GM23248 (cell line): ENCODE measurements at regions not wholly inside any gene's neighbourhood (a gene's known extent, or its start where the extent isn't known, plus 50 kb on each side); places are given as distances from the start of the nearest gene placed in this dataset.

Source experiments
- DNase-seq: peaks from one replicate; pipeline ENCODE4 v3.0.0-alpha.2; 2015
- H2AFZ ChIP-seq: fragments of 200-600 bp; sonication (generic); 2 replicates; pipeline ENCODE4 v1.6.1; 2016; ENCODE audit warnings: antibody characterized with exemption
- H3F3A ChIP-seq: fragments of 200-600 bp; sonication (generic); 2 replicates; pipeline ENCODE4 v1.6.1; 2016; ENCODE audit warnings: mild to moderate bottlenecking, antibody characterized with exemption, mixed run types; ENCODE audit not compliant: insufficient read depth
- H3K27ac ChIP-seq: fragments of 200-600 bp; sonication (generic); 2 replicates; pipeline ENCODE4 v1.5.1; 2016; ENCODE audit warnings: mild to moderate bottlenecking
- H3K27me3 ChIP-seq: fragments of 200-600 bp; sonication (generic); replicated peaks from 2 replicates; pipeline ENCODE4 v1.6.1; 2016; ENCODE audit warnings: mild to moderate bottlenecking; ENCODE audit not compliant: insufficient read depth
- H3K36me3 ChIP-seq: fragments of 200-600 bp; sonication (generic); 2 replicates; pipeline ENCODE4 v1.6.1; 2016; ENCODE audit warnings: low read depth, mild to moderate bottlenecking
- H3K4me1 ChIP-seq: fragments of 200-600 bp; sonication (generic); 2 replicates; pipeline ENCODE4 v1.6.1; 2016; ENCODE audit warnings: mild to moderate bottlenecking; ENCODE audit not compliant: insufficient read depth
- H3K4me2 ChIP-seq: fragments of 200-600 bp; sonication (generic); one replicate; pipeline ENCODE4 v1.6.1; 2016; ENCODE audit warnings: mild to moderate bottlenecking; ENCODE audit not compliant: unreplicated experiment
- H3K4me3 ChIP-seq: fragments of 200-600 bp; sonication (generic); 2 replicates; pipeline ENCODE4 v1.5.1; 2016; ENCODE audit warnings: mild to moderate bottlenecking
- H3K79me2 ChIP-seq: fragments of 200-600 bp; sonication (generic); 2 replicates; pipeline ENCODE4 v1.6.1; 2016; ENCODE audit warnings: mild to moderate bottlenecking; ENCODE audit not compliant: insufficient read depth
- H3K9ac ChIP-seq: fragments of 200-600 bp; sonication (generic); 2 replicates; pipeline ENCODE4 v1.6.1; 2016; ENCODE audit warnings: mild to moderate bottlenecking
- H3K9me2 ChIP-seq: fragments of 200-600 bp; sonication (generic); 2 replicates; pipeline ENCODE4 v1.6.1; 2016; ENCODE audit warnings: mixed run types, mild to moderate bottlenecking, moderate library complexity; ENCODE audit not compliant: insufficient read depth
- H3K9me3 ChIP-seq: fragments of 200-600 bp; sonication (generic); one replicate; pipeline ENCODE4 v1.6.1; 2017; ENCODE audit warnings: low read depth
- H4K20me1 ChIP-seq: fragments of 200-600 bp; sonication (generic); 2 replicates; pipeline ENCODE4 v1.6.0; 2016; ENCODE audit not compliant: insufficient read depth
- EZH2 ChIP-seq: fragments of 200-600 bp; sonication (generic); IDR thresholded peaks from 2 replicates; pipeline ENCODE4 v1.6.1; 2018; ENCODE audit warnings: antibody characterized with exemption, mild to moderate bottlenecking; ENCODE audit not compliant: insufficient read depth, poor library complexity, severe bottlenecking
- EZH2phosphoT487 ChIP-seq: fragments of 200-600 bp; sonication (generic); IDR thresholded peaks from 2 replicates; pipeline ENCODE4 v1.6.1; 2018; ENCODE audit warnings: antibody characterized with exemption, moderate library complexity, mild to moderate bottlenecking, low read depth; ENCODE audit not compliant: insufficient read depth
- WGBS, 2 experiments: methylation state at CpG; one replicate each; pipeline ENCODE4 v1.1.6; 2015 to 2017; ENCODE audit warnings: low lambda C conversion rate in 2 of 2, low coverage in 1 of 2; ENCODE audit errors: missing lambda C conversion rate in 2 of 2; 5-methylcytosine and 5-hydroxymethylcytosine counted together
- in situ Hi-C: fragments of 300-500 bp; cut with MboI; formaldehyde crosslinking; loops from 2 replicates; pipeline ENCODE4 v1.15.0; 2020

DNA sequence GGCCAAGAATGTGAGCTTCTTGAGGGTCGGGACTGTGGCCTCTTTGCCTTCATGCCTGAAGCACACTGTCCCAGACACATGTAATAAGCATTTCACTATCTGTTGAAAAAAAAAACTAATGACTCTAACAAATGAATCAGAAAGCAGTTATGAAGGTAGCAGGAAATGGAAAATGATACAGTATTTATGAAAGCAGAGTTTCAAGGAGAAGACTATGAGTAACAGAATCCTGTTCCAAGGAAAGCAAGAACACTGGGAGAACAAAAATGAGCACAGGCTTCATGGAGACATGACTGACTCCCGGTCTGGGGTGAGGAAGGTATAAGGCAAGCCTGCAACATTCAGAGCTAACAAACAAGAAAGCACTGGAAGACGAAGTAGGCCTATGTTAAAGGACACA, 190.8 kb downstream of the RNF152 start:
- H3K4me2 ChIP-seq, result peak overlapping the region; percentile 22
- no peaks in the 10 kb centered on the region for H4K20me1 ChIP-seq
- in situ Hi-C loops, result no loop called here
- H3K36me3 ChIP-seq, result no peaks in the 10 kb centered on the region
- 33 to 39% methylated on average over 3 of the region's 3 CpGs for WGBS, 2 experiments
- H3K9me2 ChIP-seq, result no peaks in the 10 kb centered on the region
- H3K79me2 ChIP-seq, result no peaks in the 10 kb centered on the region
- H2AFZ ChIP-seq, result peak overlapping the region; percentile 52
- no peaks in the 10 kb centered on the region for H3K27me3 ChIP-seq
- TF ChIP-seq EZH2phosphoT487 (no peak), EZH2 (no peak)
- DNase-seq, result peak; percentile 80
- H3K27ac ChIP-seq, result peak overlapping the region; percentile 65
- peaks cover 25% of the 10 kb centered on the region for H3K4me1 ChIP-seq
- no peak overlapping the region for H3K9ac ChIP-seq
- no peaks in the 10 kb centered on the region for H3K9me3 ChIP-seq
- peaks cover 28% of the 10 kb centered on the region for H3F3A ChIP-seq
- 0 out of 2 replicates have a peak overlapping the region, but pooled peaks have one; percentile 15 for H3K4me3 ChIP-seq

DNA sequence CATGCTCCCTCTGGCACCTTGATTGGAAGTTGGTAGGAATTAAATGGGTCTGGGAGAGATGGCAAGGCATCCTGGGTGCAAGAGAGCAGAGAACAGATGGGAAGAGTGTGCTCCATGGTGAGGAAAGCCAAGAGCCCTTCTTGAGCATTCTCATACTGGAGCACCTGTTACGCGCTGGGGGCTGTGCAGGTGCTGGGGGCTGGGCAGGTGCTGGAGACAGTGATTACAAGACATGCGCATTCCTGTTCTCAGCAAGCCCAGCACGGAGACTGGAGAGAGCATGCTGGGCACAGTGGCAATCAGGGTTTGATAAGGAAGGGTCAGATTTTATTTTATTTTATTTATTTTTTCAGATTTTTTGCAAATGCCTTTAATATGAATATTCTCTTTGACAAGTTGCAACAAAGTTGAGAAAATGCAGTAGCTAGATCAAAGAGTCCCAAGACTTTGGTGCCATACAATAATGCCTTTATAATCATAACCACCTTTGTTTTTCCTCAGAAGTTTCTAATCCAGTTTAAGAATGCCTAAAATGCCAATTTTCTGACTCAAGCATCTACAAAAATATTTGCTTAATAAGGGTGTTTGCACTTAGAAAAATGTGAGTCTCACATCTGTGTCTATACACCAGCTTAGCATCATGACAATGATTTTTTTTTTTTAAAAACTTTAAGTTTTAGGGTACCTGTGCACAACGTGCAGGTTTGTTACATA, 193.3 kb downstream of the RNF152 start:
- Histone ChIP-seq H3K79me2 (no peaks in the 10 kb centered on the region), H3K27me3 (no peaks in the 10 kb centered on the region), H3F3A (peaks cover 28% of the 10 kb centered on the region), H3K4me1 (peaks cover 25% of the 10 kb centered on the region), H3K9me2 (no peaks in the 10 kb centered on the region), H3K27ac (no peak overlapping the region), H3K4me2 (no peak overlapping the region), H4K20me1 (no peaks in the 10 kb centered on the region), H2AFZ (no peak overlapping the region), H3K9ac (no peak overlapping the region), H3K36me3 (no peaks in the 10 kb centered on the region), H3K9me3 (no peaks in the 10 kb centered on the region), H3K4me3 (no peak overlapping the region)
- DNase-seq, result no peak
- TF ChIP-seq EZH2, result no peak
- TF ChIP-seq EZH2phosphoT487, result no peak
- in situ Hi-C loops, result no loop called here
- 91 to 94% methylated on average over 5 of the region's 5 CpGs for WGBS, 2 experiments

DNA sequence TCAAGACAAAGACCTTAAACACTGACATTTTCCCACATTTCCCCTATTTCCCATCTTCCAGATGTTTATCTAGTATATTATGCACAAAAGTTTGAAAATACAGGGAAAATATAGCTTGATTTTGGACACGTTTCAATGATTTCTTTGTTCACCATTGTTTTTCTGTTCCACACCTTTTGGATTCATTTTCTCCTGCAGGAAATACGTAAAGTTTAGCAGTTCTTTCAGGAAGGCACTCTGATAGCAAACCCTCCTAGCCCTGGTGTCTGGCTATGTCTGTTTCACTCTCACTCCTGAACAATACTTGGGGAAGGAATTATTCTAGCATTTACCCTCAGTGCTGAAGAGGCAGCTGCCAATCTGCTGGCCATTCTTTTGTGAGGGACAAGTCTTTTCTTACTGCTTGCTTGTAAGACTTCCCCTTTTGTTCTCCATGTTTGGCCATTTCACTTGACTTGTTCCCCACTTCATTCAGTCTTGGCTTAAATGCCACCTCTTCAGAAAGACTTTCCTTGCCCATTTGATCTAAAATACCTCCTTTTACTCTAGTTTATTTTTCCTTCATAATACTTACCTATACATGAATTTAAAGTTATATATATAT, 195.4 kb downstream of the RNF152 start:
- WGBS, 2 experiments, result 69 to 73% methylated on average over 2 of the region's 2 CpGs
- no peak for DNase-seq
- Histone ChIP-seq H3K9me2 (no peaks in the 10 kb centered on the region), H3K4me3 (no peak overlapping the region), H3K9ac (no peak overlapping the region), H3K79me2 (no peaks in the 10 kb centered on the region), H3K4me1 (peaks cover 21% of the 10 kb centered on the region), H3F3A (peaks cover 12% of the 10 kb centered on the region), H2AFZ (no peak overlapping the region), H3K27me3 (no peaks in the 10 kb centered on the region), H3K36me3 (no peaks in the 10 kb centered on the region), H3K9me3 (no peaks in the 10 kb centered on the region), H4K20me1 (no peaks in the 10 kb centered on the region), H3K27ac (no peak overlapping the region), H3K4me2 (no peak overlapping the region)
- TF ChIP-seq EZH2 (no peak), EZH2phosphoT487 (no peak)
- in situ Hi-C loops, result no loop called here

DNA sequence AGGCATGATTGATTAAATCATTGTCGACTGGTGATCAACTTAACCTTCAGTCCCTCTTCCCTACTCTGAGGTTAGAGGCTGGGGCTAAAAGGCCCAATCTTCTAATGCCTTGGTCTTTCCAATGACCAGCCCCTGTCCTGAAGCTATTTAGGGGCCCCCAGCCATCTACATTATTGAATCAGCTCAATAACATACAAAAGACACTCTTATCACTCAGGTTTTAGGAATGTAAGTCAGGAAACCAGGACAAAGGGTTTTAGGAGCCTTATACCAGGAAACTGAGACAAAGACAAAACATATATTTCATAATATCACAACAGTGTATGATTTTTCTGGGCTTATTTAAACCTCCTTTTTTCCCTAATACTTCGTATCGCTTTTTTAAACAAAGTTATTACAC, 198.6 kb downstream of the RNF152 start:
- Histone ChIP-seq H3K9me2 (no peaks in the 10 kb centered on the region), H3K27me3 (no peaks in the 10 kb centered on the region), H3K4me3 (no peak overlapping the region), H4K20me1 (no peaks in the 10 kb centered on the region), H3K4me2 (no peak overlapping the region), H3K36me3 (no peaks in the 10 kb centered on the region), H3K27ac (no peak overlapping the region), H3K79me2 (no peaks in the 10 kb centered on the region), H3F3A (no peaks in the 10 kb centered on the region), H3K9ac (no peak overlapping the region), H2AFZ (no peak overlapping the region), H3K9me3 (no peaks in the 10 kb centered on the region), H3K4me1 (peaks cover under 1% of the 10 kb centered on the region; the same call in 1 of the 2 replicates)
- DNase-seq, result peak; percentile 9
- in situ Hi-C loops, result no loop called here
- no peak for TF ChIP-seq EZH2phosphoT487
- no peak for TF ChIP-seq EZH2
- WGBS, 2 experiments, result 81 to 87% methylated on average over 3 of the region's 3 CpGs
